ENCODE measurements at regions not wholly inside any gene's neighbourhood (a gene's known extent, or its start where the extent isn't known, plus 50 kb on each side); places are given as distances from the start of the nearest gene placed in this dataset.

- DNase-seq = no peak
These were observed 75.5 kb upstream of the STARD3NL start for GRCh38 chr7:38102507-38102906.

GRCh38 chr7:38105874-38106483 is 72.1 kb upstream of the STARD3NL start:
- peak; percentile 3 for DNase-seq

GRCh38 chr7:38107486-38107893 is 70.6 kb upstream of the STARD3NL start:
- DNase-seq = peak; percentile 65

GRCh38 chr7:38112075-38112474 is 66.0 kb upstream of the STARD3NL start:
- no peak for DNase-seq

- no peak for DNase-seq
These were observed 58.0 kb upstream of the STARD3NL start for GRCh38 chr7:38120076-38120475.

GRCh38 chr7:38122501-38122900 is 55.5 kb upstream of the STARD3NL start:
- no peak for DNase-seq

- DNase-seq = no peak
These were observed 54.6 kb upstream of the STARD3NL start for GRCh38 chr7:38123494-38123893.

- DNase-seq = no peak
These were observed 50.5 kb upstream of the STARD3NL start for GRCh38 chr7:38127216-38128207.
